ENCODE measurements at regions not wholly inside any gene's neighbourhood (a gene's known extent, or its start where the extent isn't known, plus 50 kb on each side); places are given as distances from the start of the nearest gene placed in this dataset.

- no peak for TF ChIP-seq CTCF (IDR thresholded peaks at IDR 0.05; ENCODE audit: borderline replicate concordance, extremely low read depth, low read length, poor library complexity, severe bottlenecking)
- no peak for TF ChIP-seq EZH2 (IDR thresholded peaks at IDR 0.05; ENCODE audit: borderline replicate concordance, low read depth, low read length, severe bottlenecking)
Observed at GRCh38 chr2:12515871-12516270, 200.9 kb upstream of the TRIB2 start.
